ENCODE measurements at regions not wholly inside any gene's neighbourhood (a gene's known extent, or its start where the extent isn't known, plus 50 kb on each side); places are given as distances from the start of the nearest gene placed in this dataset.
A peak's percentile ranks its signal among the peaks of the same experiment; 100 is the strongest.

- no peaks in the 10 kb centered on the region for H3K36me3 ChIP-seq (ENCODE audit: control insufficient read depth, insufficient read depth, low read length)
- H3K4me3 ChIP-seq (replicated peaks; ENCODE audit: low read depth, low read length) = no peak overlapping the region
- no peaks in the 10 kb centered on the region for H3K27me3 ChIP-seq (replicated peaks; ENCODE audit: control insufficient read depth, insufficient read depth, low read length)
- no peak for TF ChIP-seq CTCF (IDR thresholded peaks at IDR 0.05; ENCODE audit: insufficient read depth, low read length, poor library complexity, severe bottlenecking)
- peak; percentile 52 for DNase-seq (ENCODE audit: extremely low read depth, insufficient read length)
Measured at GRCh38 chr15:38048001-38048455, 113.6 kb downstream of the TMCO5A start.

GRCh38 chr15:38049891-38050290 lies 115.5 kb downstream of the TMCO5A start:
- Histone ChIP-seq H3K4me3 (replicated peaks; ENCODE audit: low read depth, low read length) (no peak overlapping the region), H3K36me3 (ENCODE audit: control insufficient read depth, insufficient read depth, low read length) (no peaks in the 10 kb centered on the region), H3K27me3 (replicated peaks; ENCODE audit: control insufficient read depth, insufficient read depth, low read length) (no peaks in the 10 kb centered on the region)
- DNase-seq (ENCODE audit: extremely low read depth, insufficient read length) = no peak
- TF ChIP-seq CTCF (IDR thresholded peaks at IDR 0.05; ENCODE audit: insufficient read depth, low read length, poor library complexity, severe bottlenecking) = no peak

GRCh38 chr15:38050529-38051448 lies 116.3 kb downstream of the TMCO5A start:
- Histone ChIP-seq H3K4me3 (replicated peaks; ENCODE audit: low read depth, low read length) (no peak overlapping the region), H3K27me3 (replicated peaks; ENCODE audit: control insufficient read depth, insufficient read depth, low read length) (no peaks in the 10 kb centered on the region), H3K36me3 (ENCODE audit: control insufficient read depth, insufficient read depth, low read length) (no peaks in the 10 kb centered on the region)
- no peak for TF ChIP-seq CTCF (IDR thresholded peaks at IDR 0.05; ENCODE audit: insufficient read depth, low read length, poor library complexity, severe bottlenecking)
- DNase-seq (ENCODE audit: extremely low read depth, insufficient read length) = no peak

- DNase-seq (ENCODE audit: extremely low read depth, insufficient read length) = no peak
- TF ChIP-seq CTCF (IDR thresholded peaks at IDR 0.05; ENCODE audit: insufficient read depth, low read length, poor library complexity, severe bottlenecking) = no peak
- Histone ChIP-seq H3K4me3 (replicated peaks; ENCODE audit: low read depth, low read length) (no peak overlapping the region), H3K27me3 (replicated peaks; ENCODE audit: control insufficient read depth, insufficient read depth, low read length) (no peaks in the 10 kb centered on the region), H3K36me3 (ENCODE audit: control insufficient read depth, insufficient read depth, low read length) (no peaks in the 10 kb centered on the region)
Measured at GRCh38 chr15:38053205-38053604, 118.8 kb downstream of the TMCO5A start.

- Histone ChIP-seq H3K4me3 (replicated peaks; ENCODE audit: low read depth, low read length) (no peak overlapping the region), H3K36me3 (ENCODE audit: control insufficient read depth, insufficient read depth, low read length) (no peaks in the 10 kb centered on the region), H3K27me3 (replicated peaks; ENCODE audit: control insufficient read depth, insufficient read depth, low read length) (no peaks in the 10 kb centered on the region)
- no peak for DNase-seq (ENCODE audit: extremely low read depth, insufficient read length)
- no peak for TF ChIP-seq CTCF (IDR thresholded peaks at IDR 0.05; ENCODE audit: insufficient read depth, low read length, poor library complexity, severe bottlenecking)
Measured at GRCh38 chr15:38053776-38054175, 119.3 kb downstream of the TMCO5A start.

Measured in GM06990 (cell line).